ENCODE measurements at regions not wholly inside any gene's neighbourhood (a gene's known extent, or its start where the extent isn't known, plus 50 kb on each side); places are given as distances from the start of the nearest gene placed in this dataset.
"Not testable (repeated sequence)": the region's sequence is repeated elsewhere in the genome, so short reads cannot be mapped to it uniquely, and the experiment has no call there.

GRCh38 chr6:67095618-67096226, 1388.7 kb upstream of the EYS start:
- H3K27ac ChIP-seq (ENCODE audit: control insufficient read depth, insufficient read depth); SMC1A ChIA-PET (ENCODE audit: uncharacterized antibody, unreplicated experiment); H3K79me2 ChIP-seq (ENCODE audit: control insufficient read depth, insufficient read depth, low read length); H3K4me2 ChIP-seq (ENCODE audit: control insufficient read depth, insufficient read depth); H2AFZ ChIP-seq (ENCODE audit: control insufficient read depth, low read depth, low read length); BruUV-seq (replicated peaks); ATAC-seq; intact Hi-C loops (cut with micrococcal nuclease; ENCODE audit: unreplicated experiment); CTCF ChIA-PET; H3K9ac ChIP-seq (ENCODE audit: control insufficient read depth, insufficient read depth, low read length); H3K27me3 ChIP-seq (replicated peaks in 1 of 2; ENCODE audit: control insufficient read depth in 2 of 2, insufficient read depth in 2 of 2, low read length in 1 of 2); H3K4me3 ChIP-seq; H3K36me3 ChIP-seq (ENCODE audit: control insufficient read depth in 2 of 2, insufficient read depth in 2 of 2, low read length in 1 of 2); FAIRE-seq; DNase-seq (ENCODE audit: low read depth, low spot score); H3K9me3 ChIP-seq (replicated peaks; ENCODE audit: control insufficient read depth, insufficient read depth, low read length); in situ Hi-C loops (cut with MboI); POLR2A ChIA-PET; H4K20me1 ChIP-seq (ENCODE audit: control insufficient read depth, insufficient read depth); RAD21 ChIA-PET (ENCODE audit: unreplicated experiment); H3K4me1 ChIP-seq (ENCODE audit: control insufficient read depth, insufficient read depth, low read length): not testable (repeated sequence)
- 20% methylated on average over 10 of the region's 11 CpGs for WGBS (ENCODE audit: insufficient coverage, insufficient replicate concordance, low lambda C conversion rate, missing lambda C conversion rate)

- ChIA-PET CTCF (no interaction called here), SMC1A (ENCODE audit: uncharacterized antibody, unreplicated experiment) (no interaction called here), RAD21 (ENCODE audit: unreplicated experiment) (interaction anchor here (0.7 kb wide), 1 partner anchor 43 kb away, joined by 3 read pairs; no protein-coding TSS in a partner anchor), POLR2A (no interaction called here)
- no peak for TF ChIP-seq HDAC6 (IDR thresholded peaks at IDR 0.05; ENCODE audit: unreplicated experiment)
- no peak for TF ChIP-seq PAX8 (IDR thresholded peaks at IDR 0.05)
- TF ChIP-seq ZBTB11 (CRISPR knock-in tag; IDR thresholded peaks at IDR 0.05), result no peak
- Histone ChIP-seq H3K4me3 (no peak overlapping the region), H3K36me3 (ENCODE audit: control insufficient read depth in 2 of 2, insufficient read depth in 2 of 2, low read length in 1 of 2) (no peaks in the 10 kb centered on the region), H3K4me2 (ENCODE audit: control insufficient read depth, insufficient read depth) (no peak overlapping the region), H3K27me3 (replicated peaks in 1 of 2; ENCODE audit: control insufficient read depth in 2 of 2, insufficient read depth in 2 of 2, low read length in 1 of 2) (no peaks in the 10 kb centered on the region), H3K9ac (ENCODE audit: control insufficient read depth, insufficient read depth, low read length) (no peak overlapping the region), H3K9me3 (replicated peaks; ENCODE audit: control insufficient read depth, insufficient read depth, low read length) (no peaks in the 10 kb centered on the region), H3K4me1 (ENCODE audit: control insufficient read depth, insufficient read depth, low read length) (no peaks in the 10 kb centered on the region), H4K20me1 (ENCODE audit: control insufficient read depth, insufficient read depth) (no peaks in the 10 kb centered on the region), H3K27ac (ENCODE audit: control insufficient read depth, insufficient read depth) (no peak overlapping the region), H3K79me2 (ENCODE audit: control insufficient read depth, insufficient read depth, low read length) (no peaks in the 10 kb centered on the region), H2AFZ (ENCODE audit: control insufficient read depth, low read depth, low read length) (no peak overlapping the region)
- no TSS peak for BruUV-seq (replicated peaks)
- WGBS (ENCODE audit: insufficient coverage, insufficient replicate concordance, low lambda C conversion rate, missing lambda C conversion rate), result 15% methylated on average over 3 of the region's 3 CpGs
- intact Hi-C loops (cut with micrococcal nuclease; ENCODE audit: unreplicated experiment), result no loop called here
- DNase-seq (ENCODE audit: low read depth, low spot score) (no peak), FAIRE-seq (no peak), ATAC-seq (no peak)
- in situ Hi-C loops (cut with MboI), result no loop called here
Measured at GRCh38 chr6:67094431-67094946, 1387.5 kb upstream of the EYS start.
